Stimulated activated memory B cell treated with anti-CD40 and anti-IgM and Interleukin-4, amounts not matched to agents 10 μg/mL and 1 μg/mL and 100 μg/mL, for 72 hours (primary cell): ENCODE measurements at regions not wholly inside any gene's neighbourhood (a gene's known extent, or its start where the extent isn't known, plus 50 kb on each side); places are given as distances from the start of the nearest gene placed in this dataset.

Experiments
- ATAC-seq: fragments of 150-1000 bp; cut with Tn5 transposase; 2 replicates; pipeline ENCODE4 v1.10.0; 2021
- H3K27ac Mint-ChIP-seq: one replicate; pipeline ENCODE4 v1.8.0; 2022; ENCODE audit warnings: mild to moderate bottlenecking, mixed read lengths
- H3K27me3 Mint-ChIP-seq: one replicate; pipeline ENCODE4 v1.8.0; 2022; ENCODE audit warnings: mixed read lengths
- H3K36me3 Mint-ChIP-seq: one replicate; pipeline ENCODE4 v1.8.0; 2022; ENCODE audit warnings: mixed read lengths
- H3K4me1 Mint-ChIP-seq: one replicate; pipeline ENCODE4 v1.8.0; 2022; ENCODE audit warnings: mixed read lengths
- H3K4me3 Mint-ChIP-seq: one replicate; pipeline ENCODE4 v1.8.0; 2022; ENCODE audit warnings: mild to moderate bottlenecking, moderate library complexity, mixed read lengths
- H3K9me3 Mint-ChIP-seq: one replicate; pipeline ENCODE4 v1.8.0; 2022; ENCODE audit warnings: mixed read lengths

GRCh38 chr5:163177971-163178370 lies 259.4 kb upstream of the CCNG1 start:
- no peak overlapping the region for H3K27ac Mint-ChIP-seq
- H3K27me3 Mint-ChIP-seq: no peaks in the 10 kb centered on the region
- H3K36me3 Mint-ChIP-seq: no peaks in the 10 kb centered on the region
- H3K4me3 Mint-ChIP-seq: no peak overlapping the region
- H3K9me3 Mint-ChIP-seq: no peaks in the 10 kb centered on the region
- no peak for ATAC-seq
- H3K4me1 Mint-ChIP-seq: no peaks in the 10 kb centered on the region

GRCh38 chr5:163185315-163185714 lies 252.1 kb upstream of the CCNG1 start:
- Mint-ChIP-seq H3K9me3 (no peaks in the 10 kb centered on the region), H3K4me1 (no peaks in the 10 kb centered on the region)
- ATAC-seq: no peak

GRCh38 chr5:163189023-163189553 lies 248.3 kb upstream of the CCNG1 start:
- Mint-ChIP-seq H3K36me3 (no peaks in the 10 kb centered on the region), H3K9me3 (no peaks in the 10 kb centered on the region), H3K27me3 (no peaks in the 10 kb centered on the region), H3K4me1 (no peaks in the 10 kb centered on the region), H3K27ac (no peak overlapping the region), H3K4me3 (no peak overlapping the region)
- ATAC-seq: no peak

More at GRCh38 chr5:163185315-163185714, 252.1 kb upstream of the CCNG1 start:
- Mint-ChIP-seq H3K4me3 (no peak overlapping the region), H3K27me3 (no peaks in the 10 kb centered on the region), H3K27ac (no peak overlapping the region), H3K36me3 (no peaks in the 10 kb centered on the region)

GRCh38 chr5:163190283-163190682 lies 247.1 kb upstream of the CCNG1 start:
- H3K4me3 Mint-ChIP-seq: no peak overlapping the region
- ATAC-seq: no peak
- no peaks in the 10 kb centered on the region for H3K27me3 Mint-ChIP-seq
- no peak overlapping the region for H3K27ac Mint-ChIP-seq
- H3K36me3 Mint-ChIP-seq: no peaks in the 10 kb centered on the region
- peaks cover 5% of the 10 kb centered on the region for H3K9me3 Mint-ChIP-seq
- no peaks in the 10 kb centered on the region for H3K4me1 Mint-ChIP-seq

GRCh38 chr5:163190784-163191183 lies 246.6 kb upstream of the CCNG1 start:
- no peaks in the 10 kb centered on the region for H3K36me3 Mint-ChIP-seq
- no peak for ATAC-seq
- H3K4me3 Mint-ChIP-seq: no peak overlapping the region
- no peaks in the 10 kb centered on the region for H3K27me3 Mint-ChIP-seq
- H3K27ac Mint-ChIP-seq: no peak overlapping the region
- H3K9me3 Mint-ChIP-seq: peaks cover 5% of the 10 kb centered on the region
- no peaks in the 10 kb centered on the region for H3K4me1 Mint-ChIP-seq

GRCh38 chr5:163193886-163194285 lies 243.5 kb upstream of the CCNG1 start:
- ATAC-seq: no peak
- H3K27ac Mint-ChIP-seq: no peak overlapping the region
- no peaks in the 10 kb centered on the region for H3K36me3 Mint-ChIP-seq
- H3K9me3 Mint-ChIP-seq: peaks cover 5% of the 10 kb centered on the region
- no peaks in the 10 kb centered on the region for H3K4me1 Mint-ChIP-seq
- no peak overlapping the region for H3K4me3 Mint-ChIP-seq
- H3K27me3 Mint-ChIP-seq: no peaks in the 10 kb centered on the region

GRCh38 chr5:163205645-163206044 lies 231.8 kb upstream of the CCNG1 start:
- ATAC-seq: no peak
- no peaks in the 10 kb centered on the region for H3K27me3 Mint-ChIP-seq
- H3K27ac Mint-ChIP-seq: no peak overlapping the region
- no peak overlapping the region for H3K4me3 Mint-ChIP-seq
- H3K36me3 Mint-ChIP-seq: no peaks in the 10 kb centered on the region
- H3K9me3 Mint-ChIP-seq: peaks cover 9% of the 10 kb centered on the region
- H3K4me1 Mint-ChIP-seq: no peaks in the 10 kb centered on the region

GRCh38 chr5:163221581-163221980 lies 215.8 kb upstream of the CCNG1 start:
- H3K4me1 Mint-ChIP-seq: no peaks in the 10 kb centered on the region
- H3K36me3 Mint-ChIP-seq: no peaks in the 10 kb centered on the region
- H3K9me3 Mint-ChIP-seq: peaks cover 3% of the 10 kb centered on the region
- ATAC-seq: no peak
- no peak overlapping the region for H3K27ac Mint-ChIP-seq
- H3K4me3 Mint-ChIP-seq: no peak overlapping the region
- no peaks in the 10 kb centered on the region for H3K27me3 Mint-ChIP-seq

GRCh38 chr5:163222982-163223381 lies 214.4 kb upstream of the CCNG1 start:
- Mint-ChIP-seq H3K27me3 (no peaks in the 10 kb centered on the region), H3K27ac (no peak overlapping the region), H3K9me3 (peaks cover 3% of the 10 kb centered on the region), H3K4me1 (no peaks in the 10 kb centered on the region), H3K36me3 (no peaks in the 10 kb centered on the region), H3K4me3 (no peak overlapping the region)
- ATAC-seq: no peak

- no peak for ATAC-seq
- H3K27me3 Mint-ChIP-seq: no peaks in the 10 kb centered on the region
- no peaks in the 10 kb centered on the region for H3K4me1 Mint-ChIP-seq
- no peak overlapping the region for H3K27ac Mint-ChIP-seq
- no peaks in the 10 kb centered on the region for H3K36me3 Mint-ChIP-seq
- H3K9me3 Mint-ChIP-seq: peaks cover 5% of the 10 kb centered on the region
- H3K4me3 Mint-ChIP-seq: no peak overlapping the region
Measured at GRCh38 chr5:163244445-163244987, 192.9 kb upstream of the CCNG1 start.

GRCh38 chr5:163245584-163245983 lies 191.8 kb upstream of the CCNG1 start:
- H3K9me3 Mint-ChIP-seq: peaks cover 5% of the 10 kb centered on the region
- H3K27ac Mint-ChIP-seq: no peak overlapping the region
- H3K36me3 Mint-ChIP-seq: no peaks in the 10 kb centered on the region
- H3K4me3 Mint-ChIP-seq: no peak overlapping the region
- H3K27me3 Mint-ChIP-seq: no peaks in the 10 kb centered on the region
- no peak for ATAC-seq
- H3K4me1 Mint-ChIP-seq: no peaks in the 10 kb centered on the region

GRCh38 chr5:163248333-163248732 lies 189.1 kb upstream of the CCNG1 start:
- no peak overlapping the region for H3K27ac Mint-ChIP-seq
- no peak for ATAC-seq
- no peaks in the 10 kb centered on the region for H3K36me3 Mint-ChIP-seq
- H3K27me3 Mint-ChIP-seq: no peaks in the 10 kb centered on the region
- peaks cover 6% of the 10 kb centered on the region for H3K9me3 Mint-ChIP-seq
- no peak overlapping the region for H3K4me3 Mint-ChIP-seq
- no peaks in the 10 kb centered on the region for H3K4me1 Mint-ChIP-seq

GRCh38 chr5:163248871-163249270 lies 188.5 kb upstream of the CCNG1 start:
- Mint-ChIP-seq H3K27me3 (no peaks in the 10 kb centered on the region), H3K36me3 (no peaks in the 10 kb centered on the region), H3K27ac (no peak overlapping the region), H3K9me3 (peaks cover 6% of the 10 kb centered on the region), H3K4me3 (no peak overlapping the region), H3K4me1 (no peaks in the 10 kb centered on the region)
- no peak for ATAC-seq

GRCh38 chr5:163252950-163253349 lies 184.4 kb upstream of the CCNG1 start:
- Mint-ChIP-seq H3K4me3 (no peak overlapping the region), H3K4me1 (no peaks in the 10 kb centered on the region), H3K27me3 (no peaks in the 10 kb centered on the region), H3K27ac (no peak overlapping the region), H3K36me3 (no peaks in the 10 kb centered on the region), H3K9me3 (peaks cover 3% of the 10 kb centered on the region)
- no peak for ATAC-seq

GRCh38 chr5:163259495-163259894 lies 177.9 kb upstream of the CCNG1 start:
- no peaks in the 10 kb centered on the region for H3K9me3 Mint-ChIP-seq
- H3K4me1 Mint-ChIP-seq: no peaks in the 10 kb centered on the region
- ATAC-seq: no peak
- H3K4me3 Mint-ChIP-seq: no peak overlapping the region
- no peak overlapping the region for H3K27ac Mint-ChIP-seq
- no peaks in the 10 kb centered on the region for H3K27me3 Mint-ChIP-seq
- H3K36me3 Mint-ChIP-seq: no peaks in the 10 kb centered on the region

GRCh38 chr5:163260471-163260870 lies 176.9 kb upstream of the CCNG1 start:
- H3K4me1 Mint-ChIP-seq: no peaks in the 10 kb centered on the region
- H3K27ac Mint-ChIP-seq: no peak overlapping the region
- no peak overlapping the region for H3K4me3 Mint-ChIP-seq
- H3K9me3 Mint-ChIP-seq: no peaks in the 10 kb centered on the region
- H3K36me3 Mint-ChIP-seq: no peaks in the 10 kb centered on the region
- no peaks in the 10 kb centered on the region for H3K27me3 Mint-ChIP-seq
- no peak for ATAC-seq

- Mint-ChIP-seq H3K27me3 (no peaks in the 10 kb centered on the region), H3K27ac (no peak overlapping the region), H3K4me1 (no peaks in the 10 kb centered on the region), H3K4me3 (no peak overlapping the region), H3K36me3 (no peaks in the 10 kb centered on the region), H3K9me3 (no peaks in the 10 kb centered on the region)
- no peak for ATAC-seq
Measured at GRCh38 chr5:163260961-163261360, 176.4 kb upstream of the CCNG1 start.
